IMR-90 (cell line): ENCODE measurements at regions not wholly inside any gene's neighbourhood (a gene's known extent, or its start where the extent isn't known, plus 50 kb on each side); places are given as distances from the start of the nearest gene placed in this dataset.

Experiments used
- ATAC-seq: fragments of 200-7000 bp; cut with Tn5 transposase; 2 replicates; pipeline ENCODE4 v1.9.1; 2020; ENCODE audit warnings: low read depth, mild to moderate bottlenecking, moderate library complexity
- BruUV-seq: library from RNA; stranded (reverse); fragments of 400-500 nt; replicated peaks from 2 replicates; lab custom pipeline; 2021; lab: Mats Ljungman, UMichigan
- CTCF ChIA-PET: fragments of 300-600 bp; formaldehyde crosslinking; extraction: SDS; loops from one replicate; lab custom pipeline; 2021; ENCODE audit warnings: antibody characterized with exemption; lab: Yijun Ruan, JAX
- POLR2A ChIA-PET: fragments of 300-600 bp; sonication (Branson Sonifier 250); formaldehyde crosslinking; loops from one replicate; lab custom pipeline; 2022; ENCODE audit warnings: antibody characterized with exemption; ENCODE audit not compliant: unreplicated experiment; lab: Charles Lee
- DNase-seq: peaks from one replicate; pipeline ENCODE4 v3.0.0; 2013
- H2AFZ ChIP-seq: replicated peaks from 2 replicates; pipeline ENCODE3; 2013; ENCODE audit warnings: low read length, mild to moderate bottlenecking; ENCODE audit not compliant: poor library complexity
- H2AK5ac ChIP-seq: 2 replicates; pipeline ENCODE4 v1.6.1; 2013; ENCODE audit warnings: low read depth, low read length, inconsistent platforms
- H2AK9ac ChIP-seq: replicated peaks from 2 replicates; pipeline ENCODE3; 2013; ENCODE audit warnings: mild to moderate bottlenecking, low read depth, low read length, moderate library complexity; ENCODE audit not compliant: poor library complexity
- H2BK120ac ChIP-seq: 2 replicates; pipeline ENCODE4 v1.6.1; 2013; ENCODE audit warnings: low read depth, low read length, inconsistent platforms
- H2BK15ac ChIP-seq: 3 replicates; pipeline ENCODE4 v1.6.1; 2013; ENCODE audit warnings: low read depth, low read length, inconsistent platforms
- H2BK20ac ChIP-seq: 2 replicates; pipeline ENCODE4 v1.6.1; 2013; ENCODE audit warnings: low read depth, mild to moderate bottlenecking, inconsistent platforms, low read length, moderate library complexity
- H2BK5ac ChIP-seq: 2 replicates; pipeline ENCODE4 v1.6.1; 2013; ENCODE audit warnings: mild to moderate bottlenecking, low read depth, low read length, inconsistent platforms; ENCODE audit not compliant: poor library complexity, severe bottlenecking
- H3K14ac ChIP-seq: replicated peaks from 2 replicates; pipeline ENCODE4 v1.6.1; 2013; ENCODE audit warnings: low read depth, low read length, inconsistent platforms
- H3K18ac ChIP-seq: 2 replicates; pipeline ENCODE4 v1.6.1; 2013; ENCODE audit warnings: low read depth, low read length, control low read depth
- H3K23ac ChIP-seq: 2 replicates; pipeline ENCODE4 v1.6.1; 2013; ENCODE audit warnings: low read depth, low read length, inconsistent platforms
- H3K27ac ChIP-seq: 2 replicates; pipeline ENCODE4 v1.5.1; 2013; ENCODE audit warnings: mild to moderate bottlenecking, control low read depth, low read length; ENCODE audit not compliant: insufficient read depth
- H3K27me3 ChIP-seq: 2 replicates; pipeline ENCODE4 v1.6.1; 2013; ENCODE audit warnings: low read length; ENCODE audit not compliant: control insufficient read depth, insufficient read depth
- H3K36me3 ChIP-seq: 2 replicates; pipeline ENCODE4 v1.6.1; 2013; ENCODE audit warnings: low read length, mixed read lengths; ENCODE audit not compliant: control insufficient read depth, insufficient read depth
- H3K4ac ChIP-seq: 2 replicates; pipeline ENCODE4 v1.6.1; 2013; ENCODE audit warnings: low read depth, low read length, inconsistent platforms
- H3K4me1 ChIP-seq: 2 replicates; pipeline ENCODE4 v1.6.1; 2013; ENCODE audit warnings: low read length, mixed read lengths; ENCODE audit not compliant: control insufficient read depth, insufficient read depth
- H3K4me2 ChIP-seq: 2 replicates; pipeline ENCODE4 v1.6.1; 2013; ENCODE audit warnings: low read depth, mild to moderate bottlenecking, control low read depth, low read length, moderate library complexity
- H3K4me3 ChIP-seq: 2 replicates; pipeline ENCODE4 v1.5.1; 2013; ENCODE audit warnings: low read depth, mild to moderate bottlenecking, control low read depth, low read length, moderate library complexity; ENCODE audit not compliant: insufficient read depth
- H3K56ac ChIP-seq: 2 replicates; pipeline ENCODE4 v1.6.1; 2013; ENCODE audit warnings: low read length, inconsistent platforms; ENCODE audit not compliant: insufficient read depth; ENCODE audit errors: extremely low read depth
- H3K79me1 ChIP-seq, 2 experiments: 2 replicates each; pipeline ENCODE4 v1.6.1; 2013; ENCODE audit warnings: low read length in 2 of 2, inconsistent platforms in 1 of 2, low read depth in 1 of 2
- H3K9ac ChIP-seq: 2 replicates; pipeline ENCODE4 v1.6.1; 2013; ENCODE audit warnings: low read depth, low read length, control low read depth
- H3K9me1 ChIP-seq: 2 replicates; pipeline ENCODE4 v1.6.1; 2013; ENCODE audit warnings: low read length, inconsistent platforms; ENCODE audit not compliant: insufficient read depth
- H3K9me3 ChIP-seq: 2 replicates; pipeline ENCODE4 v1.6.1; 2013; ENCODE audit warnings: low read length; ENCODE audit not compliant: control insufficient read depth, insufficient read depth
- H4K20me1 ChIP-seq: 2 replicates; pipeline ENCODE4 v1.6.1; 2013; ENCODE audit warnings: low read length, inconsistent platforms; ENCODE audit not compliant: insufficient read depth
- H4K5ac ChIP-seq: 2 replicates; pipeline ENCODE4 v1.6.1; 2013; ENCODE audit warnings: mild to moderate bottlenecking, low read depth, low read length, control low read depth
- H4K8ac ChIP-seq, 2 experiments: 2 replicates each; pipeline ENCODE4 v1.6.1; 2013; ENCODE audit warnings: low read depth in 2 of 2, low read length in 2 of 2, control low read depth in 1 of 2, inconsistent platforms in 1 of 2
- H4K91ac ChIP-seq: 2 replicates; pipeline ENCODE4 v1.6.1; 2013; ENCODE audit warnings: low read depth, low read length, inconsistent platforms; ENCODE audit not compliant: insufficient read depth
- CEBPB ChIP-seq: IDR thresholded peaks from 2 replicates; pipeline ENCODE4 v1.6.1; 2012; ENCODE audit warnings: low read depth, low read length, improper control_type of control experiment
- CHD1 ChIP-seq: IDR thresholded peaks from 2 replicates; pipeline ENCODE4 v1.6.1; 2012; ENCODE audit warnings: low read depth, low read length, improper control_type of control experiment
- FOS ChIP-seq: fragments of 150-350 bp; IDR thresholded peaks from 2 replicates; pipeline ENCODE4 v1.6.1; 2016; ENCODE audit warnings: low read depth, low read length
- MAFK ChIP-seq: IDR thresholded peaks from 2 replicates; pipeline ENCODE4 v1.6.1; 2012; ENCODE audit warnings: low read depth, low read length, improper control_type of control experiment
- MAZ ChIP-seq: IDR thresholded peaks from 2 replicates; pipeline ENCODE4 v1.6.1; 2012; ENCODE audit warnings: low read depth, mild to moderate bottlenecking, low read length, improper control_type of control experiment, moderate library complexity, borderline replicate concordance
- MXI1 ChIP-seq: IDR thresholded peaks from 2 replicates; pipeline ENCODE4 v1.6.1; 2012; ENCODE audit warnings: low read depth, mild to moderate bottlenecking, low read length, moderate library complexity, borderline replicate concordance
- NFE2L2 ChIP-seq: fragments of 150-350 bp; IDR thresholded peaks from 2 replicates; pipeline ENCODE4 v1.6.1; 2016; ENCODE audit warnings: low read depth, mild to moderate bottlenecking, low read length
- POLR2A ChIP-seq: IDR thresholded peaks from 2 replicates; pipeline ENCODE4 v1.6.1; 2012; ENCODE audit warnings: mild to moderate bottlenecking, low read depth, low read length
- RFX5 ChIP-seq: IDR thresholded peaks from 2 replicates; pipeline ENCODE4 v1.8.0; 2012; ENCODE audit warnings: low read depth, mild to moderate bottlenecking, low read length, moderate library complexity
- SMC3 ChIP-seq: fragments of 150-350 bp; IDR thresholded peaks from 2 replicates; pipeline ENCODE4 v1.6.1; 2016; ENCODE audit warnings: low read depth, mild to moderate bottlenecking, antibody characterized with exemption, low read length, moderate library complexity
- WGBS, 2 experiments: methylation state at CpG; one replicate each; pipeline versions ENCODE4 v1.1.5 to v1.1.7; 2013; ENCODE audit warnings: missing lambda C conversion rate in 2 of 2; ENCODE audit not compliant: insufficient read length in 1 of 2; ENCODE audit errors: extremely low coverage in 2 of 2; 5-methylcytosine and 5-hydroxymethylcytosine counted together
- dilution Hi-C: fragments of 300-500 bp; cut with HindIII; formaldehyde crosslinking; loops from one replicate; pipeline ENCODE4 v1.14.3; 2018; ENCODE audit warnings: low sequenced_read_pairs; ENCODE audit not compliant: unreplicated experiment
- in situ Hi-C: fragments of 300-500 bp; cut with MboI; formaldehyde crosslinking; loops from 3 replicates; pipeline ENCODE4 v1.14.3; 2019; ENCODE audit warnings: low sequenced_read_pairs, inconsistent platforms, mixed read lengths
- intact Hi-C: fragments of 100-400 bp; cut with micrococcal nuclease; formaldehyde crosslinking; loops from 2 replicates; pipeline ENCODE4 v1.10.0; 2022
- TF ChIP-seq, protein P1 (sequence below): conservative IDR thresholded peaks from 2 replicates; pipeline ENCODE4 v1.5.1; 2012; ENCODE audit warnings: mild to moderate bottlenecking, low read depth, low read length, improper control_type of control experiment
- TF ChIP-seq, protein P2 (sequence below): fragments of 150-350 bp; IDR thresholded peaks from 2 replicates; pipeline ENCODE4 v1.6.1; 2016; ENCODE audit warnings: low read depth, mild to moderate bottlenecking, low read length, moderate library complexity, borderline replicate concordance

DNA sequence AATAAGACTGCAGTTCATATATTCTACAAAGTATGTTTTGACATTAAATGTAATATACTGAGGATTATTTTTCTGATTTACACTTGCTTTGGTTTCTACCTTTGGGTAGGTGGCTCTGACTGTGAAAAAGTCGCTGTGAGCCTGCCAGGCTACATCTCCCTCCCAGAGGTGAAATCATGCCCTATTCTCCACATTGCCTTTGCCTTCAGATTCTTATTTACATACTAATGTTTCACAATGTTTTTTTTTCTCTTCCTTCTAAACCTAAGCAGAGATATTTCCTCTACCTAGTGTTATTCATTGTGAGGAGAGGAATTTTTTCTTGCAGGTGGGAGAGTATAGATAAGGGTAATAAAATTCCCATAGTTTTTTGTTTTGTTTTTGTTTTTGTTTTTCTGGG lies 111.5 kb upstream of the ANTXRL start:
- Histone ChIP-seq H2AK5ac (no peak overlapping the region), H3K4ac (no peak overlapping the region), H2BK20ac (no peak overlapping the region), H3K23ac (no peak overlapping the region), H3K18ac (no peak overlapping the region), H2AFZ (no peak overlapping the region), H2BK15ac (no peak overlapping the region), H4K91ac (no peak overlapping the region), H3K14ac (no peak overlapping the region), H3K79me1 (no peaks in the 10 kb centered on the region), H3K27ac (no peak overlapping the region), H4K8ac (no peak overlapping the region), H3K4me1 (no peaks in the 10 kb centered on the region), H3K9me3 (no peaks in the 10 kb centered on the region), H3K9me1 (no peaks in the 10 kb centered on the region), H3K27me3 (peaks cover 3% of the 10 kb centered on the region; the same call in 1 of the 2 replicates), H3K4me3 (no peak overlapping the region), H3K36me3 (no peaks in the 10 kb centered on the region), H4K20me1 (no peaks in the 10 kb centered on the region), H4K5ac (no peak overlapping the region), H2BK120ac (no peak overlapping the region), H3K56ac (no peak overlapping the region), H3K4me2 (no peak overlapping the region), H3K9ac (no peak overlapping the region), H2BK5ac (no peak overlapping the region), H2AK9ac (no peak overlapping the region)
- TF ChIP-seq SMC3 (no peak), NFE2L2 (no peak), CHD1 (no peak), CEBPB (no peak), MXI1 (no peak), RFX5 (no peak), MAZ (no peak), MAFK (no peak), FOS (no peak), POLR2A (no peak)
- TF ChIP-seq, protein P1, sequence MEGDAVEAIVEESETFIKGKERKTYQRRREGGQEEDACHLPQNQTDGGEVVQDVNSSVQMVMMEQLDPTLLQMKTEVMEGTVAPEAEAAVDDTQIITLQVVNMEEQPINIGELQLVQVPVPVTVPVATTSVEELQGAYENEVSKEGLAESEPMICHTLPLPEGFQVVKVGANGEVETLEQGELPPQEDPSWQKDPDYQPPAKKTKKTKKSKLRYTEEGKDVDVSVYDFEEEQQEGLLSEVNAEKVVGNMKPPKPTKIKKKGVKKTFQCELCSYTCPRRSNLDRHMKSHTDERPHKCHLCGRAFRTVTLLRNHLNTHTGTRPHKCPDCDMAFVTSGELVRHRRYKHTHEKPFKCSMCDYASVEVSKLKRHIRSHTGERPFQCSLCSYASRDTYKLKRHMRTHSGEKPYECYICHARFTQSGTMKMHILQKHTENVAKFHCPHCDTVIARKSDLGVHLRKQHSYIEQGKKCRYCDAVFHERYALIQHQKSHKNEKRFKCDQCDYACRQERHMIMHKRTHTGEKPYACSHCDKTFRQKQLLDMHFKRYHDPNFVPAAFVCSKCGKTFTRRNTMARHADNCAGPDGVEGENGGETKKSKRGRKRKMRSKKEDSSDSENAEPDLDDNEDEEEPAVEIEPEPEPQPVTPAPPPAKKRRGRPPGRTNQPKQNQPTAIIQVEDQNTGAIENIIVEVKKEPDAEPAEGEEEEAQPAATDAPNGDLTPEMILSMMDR, result no peak
- TF ChIP-seq, protein P2, sequence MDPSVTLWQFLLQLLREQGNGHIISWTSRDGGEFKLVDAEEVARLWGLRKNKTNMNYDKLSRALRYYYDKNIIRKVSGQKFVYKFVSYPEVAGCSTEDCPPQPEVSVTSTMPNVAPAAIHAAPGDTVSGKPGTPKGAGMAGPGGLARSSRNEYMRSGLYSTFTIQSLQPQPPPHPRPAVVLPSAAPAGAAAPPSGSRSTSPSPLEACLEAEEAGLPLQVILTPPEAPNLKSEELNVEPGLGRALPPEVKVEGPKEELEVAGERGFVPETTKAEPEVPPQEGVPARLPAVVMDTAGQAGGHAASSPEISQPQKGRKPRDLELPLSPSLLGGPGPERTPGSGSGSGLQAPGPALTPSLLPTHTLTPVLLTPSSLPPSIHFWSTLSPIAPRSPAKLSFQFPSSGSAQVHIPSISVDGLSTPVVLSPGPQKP, result no peak
- no TSS peak for BruUV-seq
- ChIA-PET CTCF (no interaction called here), POLR2A (no interaction called here)
- no peak for DNase-seq
- WGBS, 2 experiments, result no CpG with 5 or more reads among the region's 1 CpG
- no peak for ATAC-seq
- dilution Hi-C loops (no loop called here), intact Hi-C loops (loop anchor here (5.0 kb wide), 1 partner anchor 93 kb away; no protein-coding TSS in a partner anchor), in situ Hi-C loops (no loop called here)
